Activated CD8-positive, alpha-beta T cell treated with anti-CD3 and anti-CD28 coated beads, Interleukin-2, amount 10 ng/mL, durations not matched to agents 7 days and 5 days (primary cell): ENCODE measurements at regions not wholly inside any gene's neighbourhood (a gene's known extent, or its start where the extent isn't known, plus 50 kb on each side); places are given as distances from the start of the nearest gene placed in this dataset.

Experiments used
- ATAC-seq: fragments of 150-1000 bp; cut with Tn5 transposase; one replicate; pipeline ENCODE4 v1.10.0; 2021; ENCODE audit warnings: moderate library complexity
- CTCF ChIA-PET: fragments of 350-600 bp; sonication (Branson Sonifier 250); formaldehyde crosslinking; loops from one replicate; lab custom pipeline; 2021; ENCODE audit warnings: antibody characterized with exemption; lab: Charles Lee
- POLR2A ChIA-PET: fragments of 350-600 bp; sonication (Branson Sonifier 250); formaldehyde crosslinking; loops from one replicate; lab custom pipeline; 2021; ENCODE audit warnings: antibody characterized with exemption; lab: Charles Lee
- DNase-seq: peaks from one replicate; pipeline ENCODE4 v3.0.0-alpha.2; 2020
- H3K27ac Mint-ChIP-seq: one replicate; pipeline ENCODE4 v1.8.0; 2021; ENCODE audit warnings: mild to moderate bottlenecking, mixed read lengths
- H3K27me3 Mint-ChIP-seq: one replicate; pipeline ENCODE4 v1.8.0; 2021; ENCODE audit warnings: low read depth, mixed read lengths
- H3K36me3 Mint-ChIP-seq: one replicate; pipeline ENCODE4 v1.8.0; 2021; ENCODE audit warnings: low read depth, mixed read lengths
- H3K4me1 Mint-ChIP-seq: one replicate; pipeline ENCODE4 v1.8.0; 2021; ENCODE audit warnings: low read depth, mixed read lengths
- H3K4me3 Mint-ChIP-seq: one replicate; pipeline ENCODE4 v1.8.0; 2021; ENCODE audit warnings: mild to moderate bottlenecking, mixed read lengths
- H3K9me3 Mint-ChIP-seq: one replicate; pipeline ENCODE4 v1.8.0; 2022; ENCODE audit warnings: mixed read lengths; ENCODE audit not compliant: insufficient read depth

DNA sequence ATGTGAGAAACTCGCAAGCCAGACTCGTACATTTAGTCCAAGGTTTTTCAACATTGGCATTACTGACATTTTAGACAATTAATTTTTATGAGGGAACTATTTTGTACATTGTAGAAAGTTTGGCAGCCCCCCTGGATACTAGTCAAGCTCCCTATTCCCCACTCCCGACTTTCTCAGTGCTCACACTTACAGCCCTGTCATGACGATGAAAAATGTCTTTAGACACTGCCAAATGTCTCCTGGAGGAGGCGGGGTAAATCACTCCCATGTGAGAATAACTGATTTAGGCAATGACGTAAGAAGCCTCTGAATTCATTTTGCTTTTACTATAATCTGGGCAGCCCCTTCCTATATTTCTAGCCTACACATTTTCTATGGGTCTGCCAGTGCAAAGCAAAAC, 535.8 kb upstream of the KLHL1 start:
- Mint-ChIP-seq H3K27me3 (no peaks in the 10 kb centered on the region), H3K9me3 (peaks cover 5% of the 10 kb centered on the region)
- no peak for ATAC-seq

DNA sequence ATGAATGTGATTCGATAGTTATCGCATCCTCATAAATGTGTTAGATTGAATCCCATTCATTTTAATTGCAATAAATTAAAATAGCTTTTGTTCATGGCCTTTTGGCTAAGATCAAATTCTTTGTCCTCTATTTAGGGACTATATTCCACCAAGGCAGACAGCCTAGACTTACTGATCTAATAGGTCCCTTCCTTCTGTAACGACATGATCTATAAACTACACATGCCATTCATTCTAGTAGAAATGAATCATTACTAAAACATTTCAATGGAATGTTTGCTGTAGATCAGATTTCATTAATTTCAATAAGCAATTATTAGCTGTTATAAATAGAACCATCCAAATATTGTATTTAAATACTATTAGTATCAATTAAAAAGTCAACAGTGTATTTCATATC, 526.6 kb upstream of the KLHL1 start:
- Mint-ChIP-seq H3K4me1 (no peaks in the 10 kb centered on the region), H3K36me3 (no peaks in the 10 kb centered on the region), H3K27ac (no peak overlapping the region), H3K4me3 (no peak overlapping the region), H3K9me3 (peaks cover 5% of the 10 kb centered on the region), H3K27me3 (no peaks in the 10 kb centered on the region)
- ATAC-seq (no peak), DNase-seq (no peak)
- POLR2A ChIA-PET: no interaction called here
- CTCF ChIA-PET: no interaction called here

More for the DNA sequence above, 535.8 kb upstream of the KLHL1 start:
- H3K4me3 Mint-ChIP-seq: no peak overlapping the region
- ChIA-PET POLR2A (no interaction called here), CTCF (no interaction called here)
- H3K4me1 Mint-ChIP-seq: no peaks in the 10 kb centered on the region
- H3K27ac Mint-ChIP-seq: no peak overlapping the region
- DNase-seq: no peak
- H3K36me3 Mint-ChIP-seq: no peaks in the 10 kb centered on the region

DNA sequence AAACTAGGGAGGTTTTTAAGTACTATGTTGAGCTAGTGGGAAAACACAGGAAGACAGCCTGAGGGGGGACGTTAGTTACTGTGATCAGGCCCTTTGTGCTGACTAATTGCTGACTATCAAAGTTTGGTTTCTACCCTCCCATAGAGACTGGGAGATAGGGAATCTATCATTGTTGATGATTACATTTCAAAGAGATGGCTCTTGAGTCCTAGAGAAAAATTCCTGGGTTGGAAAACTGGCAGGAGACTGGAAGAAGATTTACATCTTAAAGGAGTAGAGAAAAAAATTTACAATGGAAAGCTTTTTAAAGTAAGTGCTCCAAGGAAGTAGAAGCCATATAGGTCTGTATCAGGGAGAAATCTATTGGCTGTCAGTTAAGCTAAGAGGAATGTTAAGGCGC, 522.0 kb upstream of the KLHL1 start:
- no peak overlapping the region for H3K4me3 Mint-ChIP-seq

DNA sequence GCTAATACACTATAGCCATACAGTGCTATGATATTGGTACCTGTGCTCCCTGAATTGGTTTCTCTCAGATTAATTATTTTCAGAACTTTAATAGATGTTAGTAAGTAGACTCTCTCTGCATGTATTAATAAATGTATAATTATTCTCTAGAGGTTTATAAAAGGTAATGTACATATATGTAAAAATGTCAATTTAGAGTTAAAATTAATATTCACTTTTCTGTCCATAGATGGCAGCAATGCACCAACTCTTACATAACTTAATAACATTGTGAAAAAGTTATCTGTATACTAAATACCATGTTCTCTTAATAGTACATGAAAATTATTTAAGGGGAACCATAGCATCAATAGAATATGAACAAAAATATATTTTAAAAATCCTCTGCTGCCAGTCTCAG, 515.0 kb upstream of the KLHL1 start:
- DNase-seq: no peak
- Mint-ChIP-seq H3K9me3 (no peaks in the 10 kb centered on the region), H3K36me3 (no peaks in the 10 kb centered on the region), H3K4me3 (no peak overlapping the region), H3K27ac (no peak overlapping the region), H3K4me1 (no peaks in the 10 kb centered on the region), H3K27me3 (no peaks in the 10 kb centered on the region)
- POLR2A ChIA-PET: no interaction called here
- CTCF ChIA-PET: no interaction called here
- ATAC-seq: no peak

More for the DNA sequence above, 522.0 kb upstream of the KLHL1 start:
- no peak overlapping the region for H3K27ac Mint-ChIP-seq
- DNase-seq (no peak), ATAC-seq (no peak)
- ChIA-PET CTCF (no interaction called here), POLR2A (no interaction called here)
- no peaks in the 10 kb centered on the region for H3K4me1 Mint-ChIP-seq
- no peaks in the 10 kb centered on the region for H3K27me3 Mint-ChIP-seq
- H3K36me3 Mint-ChIP-seq: no peaks in the 10 kb centered on the region
- no peaks in the 10 kb centered on the region for H3K9me3 Mint-ChIP-seq

DNA sequence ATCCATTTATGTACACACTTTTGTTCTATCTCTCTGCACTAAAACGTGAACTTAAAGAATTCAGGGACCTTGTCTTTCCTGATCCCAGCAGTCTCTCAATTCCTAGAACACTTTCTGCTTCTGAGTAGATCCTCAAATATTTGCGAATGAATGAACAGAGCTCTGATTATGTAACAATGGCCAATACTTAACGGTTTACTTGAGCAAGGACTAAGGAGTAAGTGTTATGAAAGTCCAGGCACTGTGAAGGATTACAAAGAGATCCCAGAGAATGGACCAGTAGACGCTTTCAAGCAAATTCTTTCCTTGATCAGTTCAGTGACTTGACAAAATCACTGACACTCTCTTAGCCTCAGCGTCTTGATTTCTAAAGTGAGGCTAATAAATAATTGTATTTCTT, 514.5 kb upstream of the KLHL1 start:
- CTCF ChIA-PET: no interaction called here
- POLR2A ChIA-PET: no interaction called here
- no peak overlapping the region for H3K27ac Mint-ChIP-seq

DNA sequence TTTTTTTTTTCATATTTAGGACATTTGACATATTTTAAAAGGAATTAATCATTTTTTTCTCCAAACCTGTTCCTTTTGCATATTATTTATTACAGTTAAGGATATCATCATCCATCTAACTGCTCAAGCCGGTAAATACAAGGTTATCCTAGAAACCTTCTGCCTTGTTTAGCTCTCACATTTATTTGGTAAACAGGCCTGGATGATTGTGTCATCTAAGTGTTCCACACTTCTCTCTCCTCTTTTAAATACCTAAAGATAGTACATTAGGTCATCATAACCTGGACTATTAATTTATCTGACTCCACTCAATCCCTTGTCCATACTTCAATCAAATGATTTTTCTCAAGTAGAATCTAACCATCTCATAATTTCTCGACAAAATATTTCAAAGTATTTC, 511.7 kb upstream of the KLHL1 start:
- ATAC-seq (no peak), DNase-seq (no peak)
- Mint-ChIP-seq H3K9me3 (no peaks in the 10 kb centered on the region), H3K4me1 (no peaks in the 10 kb centered on the region), H3K27me3 (no peaks in the 10 kb centered on the region), H3K36me3 (no peaks in the 10 kb centered on the region), H3K27ac (no peak overlapping the region), H3K4me3 (no peak overlapping the region)
- ChIA-PET POLR2A (no interaction called here), CTCF (no interaction called here)

More for the DNA sequence above, 514.5 kb upstream of the KLHL1 start:
- no peaks in the 10 kb centered on the region for H3K36me3 Mint-ChIP-seq
- no peak overlapping the region for H3K4me3 Mint-ChIP-seq
- no peaks in the 10 kb centered on the region for H3K27me3 Mint-ChIP-seq
- no peaks in the 10 kb centered on the region for H3K9me3 Mint-ChIP-seq
- no peaks in the 10 kb centered on the region for H3K4me1 Mint-ChIP-seq
- ATAC-seq: no peak
- DNase-seq: no peak

DNA sequence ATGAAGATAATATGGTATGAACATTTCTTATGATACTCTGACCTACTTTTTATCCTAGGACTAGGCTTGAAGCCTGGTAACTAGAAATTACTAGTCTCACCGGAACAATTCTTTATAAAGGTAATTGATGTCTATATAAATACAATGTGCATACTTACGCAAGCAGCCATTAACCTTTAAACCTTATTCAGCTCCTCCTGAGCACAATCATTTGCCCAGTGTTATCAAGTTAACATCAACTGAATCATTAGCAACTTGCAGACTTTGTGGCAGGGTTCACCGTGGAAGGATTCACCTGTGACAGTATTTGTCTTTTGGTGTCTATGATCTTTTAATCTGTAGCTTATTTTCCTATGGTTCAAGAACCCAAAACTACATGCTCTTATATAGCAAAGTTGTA, 508.6 kb upstream of the KLHL1 start:
- ChIA-PET CTCF (no interaction called here), POLR2A (no interaction called here)
- ATAC-seq (no peak), DNase-seq (no peak)
- no peaks in the 10 kb centered on the region for H3K4me1 Mint-ChIP-seq
- H3K27ac Mint-ChIP-seq: no peak overlapping the region
- no peaks in the 10 kb centered on the region for H3K27me3 Mint-ChIP-seq
- H3K9me3 Mint-ChIP-seq: no peaks in the 10 kb centered on the region
- no peak overlapping the region for H3K4me3 Mint-ChIP-seq
- H3K36me3 Mint-ChIP-seq: no peaks in the 10 kb centered on the region

DNA sequence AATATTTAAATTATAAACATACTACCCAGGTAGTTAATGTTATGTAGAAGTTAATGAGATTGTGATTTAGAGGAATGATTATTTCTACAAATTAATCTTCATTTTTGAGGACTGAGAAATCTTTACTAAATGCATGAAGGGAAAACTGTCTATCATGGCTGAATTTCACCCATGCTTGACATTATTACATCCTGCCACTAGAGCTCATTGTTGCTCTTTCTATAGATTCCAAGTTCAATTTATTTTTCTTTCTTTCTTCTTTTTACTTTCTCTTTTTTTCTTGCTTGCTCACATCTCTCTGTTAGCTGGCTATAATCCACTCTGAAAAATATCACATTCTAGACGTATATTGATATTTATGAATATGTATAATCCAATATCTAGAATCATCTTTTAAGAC, 505.0 kb upstream of the KLHL1 start:
- ChIA-PET CTCF (no interaction called here), POLR2A (no interaction called here)
- Mint-ChIP-seq H3K4me3 (no peak overlapping the region), H3K9me3 (no peaks in the 10 kb centered on the region), H3K4me1 (no peaks in the 10 kb centered on the region), H3K27ac (no peak overlapping the region), H3K36me3 (no peaks in the 10 kb centered on the region), H3K27me3 (no peaks in the 10 kb centered on the region)
- no peak for DNase-seq
- no peak for ATAC-seq

DNA sequence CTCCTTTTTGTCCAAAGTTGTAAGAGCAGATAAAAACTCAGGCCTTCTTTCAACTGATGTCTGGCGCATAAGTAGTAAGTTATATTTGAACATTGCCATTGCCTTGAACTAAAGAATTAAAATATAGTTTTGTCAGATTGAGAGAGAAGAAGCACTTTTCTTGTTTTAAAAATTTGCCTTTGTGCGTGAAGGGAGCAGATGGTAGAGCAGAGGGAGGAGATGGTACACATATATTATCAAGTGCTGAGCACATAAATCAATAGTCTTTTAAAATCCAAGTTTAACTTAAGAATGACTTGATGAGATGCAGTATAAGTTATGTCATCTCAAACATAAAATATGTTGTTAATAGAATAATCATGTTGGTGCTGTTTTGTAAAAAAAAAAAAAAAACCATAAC, 504.6 kb upstream of the KLHL1 start:
- H3K4me1 Mint-ChIP-seq: no peaks in the 10 kb centered on the region
- H3K27me3 Mint-ChIP-seq: no peaks in the 10 kb centered on the region
- H3K9me3 Mint-ChIP-seq: no peaks in the 10 kb centered on the region
- ChIA-PET POLR2A (no interaction called here), CTCF (no interaction called here)
- no peak overlapping the region for H3K4me3 Mint-ChIP-seq
- no peak for ATAC-seq
- H3K36me3 Mint-ChIP-seq: no peaks in the 10 kb centered on the region
- H3K27ac Mint-ChIP-seq: no peak overlapping the region
- DNase-seq: no peak

DNA sequence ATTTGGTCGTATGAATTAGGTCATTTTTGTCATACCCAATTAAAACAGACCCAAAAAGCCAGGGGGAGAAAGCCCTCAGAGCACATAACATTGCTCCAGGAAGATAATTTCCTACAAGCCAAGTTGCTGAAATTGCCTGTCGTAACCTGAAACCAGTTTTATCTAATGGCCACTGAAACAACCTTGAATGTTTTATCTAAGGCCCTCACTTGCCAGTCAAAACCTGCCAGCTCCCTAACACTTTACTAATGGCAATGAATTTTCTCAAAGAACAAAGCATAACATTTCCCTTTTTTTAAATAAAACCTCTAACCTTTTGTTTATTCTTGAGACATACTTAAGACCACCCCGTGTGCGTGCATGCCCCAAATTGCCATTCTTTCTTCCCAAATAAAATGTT, 496.2 kb upstream of the KLHL1 start:
- Mint-ChIP-seq H3K4me1 (no peaks in the 10 kb centered on the region), H3K4me3 (no peak overlapping the region)
- POLR2A ChIA-PET: no interaction called here

DNA sequence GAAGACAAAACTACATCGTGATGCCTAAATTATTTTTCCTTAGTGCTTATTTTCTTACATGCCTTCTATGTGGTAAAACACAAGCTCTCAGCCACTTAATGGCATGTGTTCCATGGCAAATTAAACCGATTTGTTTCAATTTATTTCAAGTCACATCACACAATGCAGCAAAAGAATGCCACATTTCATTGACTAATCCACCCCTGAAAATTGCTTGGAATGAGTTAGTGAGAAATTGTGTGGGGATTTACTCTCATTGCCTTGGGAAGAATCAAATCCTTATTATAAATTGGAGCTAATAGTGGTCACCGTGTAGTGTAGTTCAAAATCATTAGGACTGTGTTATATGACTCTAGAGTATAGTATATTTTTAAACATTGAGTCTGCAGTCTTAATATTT, 485.5 kb upstream of the KLHL1 start:
- Mint-ChIP-seq H3K27me3 (no peaks in the 10 kb centered on the region), H3K36me3 (no peaks in the 10 kb centered on the region), H3K27ac (no peak overlapping the region), H3K9me3 (peaks cover 4% of the 10 kb centered on the region), H3K4me3 (no peak overlapping the region), H3K4me1 (no peaks in the 10 kb centered on the region)
- DNase-seq: no peak
- ATAC-seq: no peak
- POLR2A ChIA-PET: no interaction called here
- CTCF ChIA-PET: no interaction called here

More for the DNA sequence above, 496.2 kb upstream of the KLHL1 start:
- no peaks in the 10 kb centered on the region for H3K27me3 Mint-ChIP-seq
- no peak for ATAC-seq
- H3K9me3 Mint-ChIP-seq: peaks cover 4% of the 10 kb centered on the region
- no peak overlapping the region for H3K27ac Mint-ChIP-seq
- CTCF ChIA-PET: no interaction called here
- no peaks in the 10 kb centered on the region for H3K36me3 Mint-ChIP-seq
- no peak for DNase-seq

DNA sequence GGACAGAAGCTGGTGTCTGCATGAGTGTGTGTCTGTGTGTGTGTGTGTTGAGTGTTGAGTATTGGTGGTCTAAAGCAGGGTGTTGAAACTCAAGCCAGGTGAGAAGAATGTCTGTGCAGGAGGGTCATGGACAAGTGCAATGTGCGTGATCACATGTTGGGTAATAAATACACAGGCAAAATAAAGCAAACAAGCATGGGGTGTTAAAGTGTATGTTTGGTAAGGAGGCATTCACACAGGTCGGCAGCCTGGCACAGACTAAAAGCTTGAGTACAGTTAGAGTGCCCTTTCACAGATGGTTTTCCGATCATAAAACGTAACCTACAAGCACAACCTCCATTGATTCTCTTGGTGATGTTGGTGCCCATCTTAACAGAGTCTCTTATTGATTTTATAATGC, 476.9 kb upstream of the KLHL1 start:
- no peak overlapping the region for H3K4me3 Mint-ChIP-seq
- POLR2A ChIA-PET: no interaction called here
- CTCF ChIA-PET: no interaction called here
- ATAC-seq (no peak), DNase-seq (no peak)
- no peak overlapping the region for H3K27ac Mint-ChIP-seq
- H3K27me3 Mint-ChIP-seq: no peaks in the 10 kb centered on the region
- H3K9me3 Mint-ChIP-seq: no peaks in the 10 kb centered on the region
- no peaks in the 10 kb centered on the region for H3K4me1 Mint-ChIP-seq
- no peaks in the 10 kb centered on the region for H3K36me3 Mint-ChIP-seq

DNA sequence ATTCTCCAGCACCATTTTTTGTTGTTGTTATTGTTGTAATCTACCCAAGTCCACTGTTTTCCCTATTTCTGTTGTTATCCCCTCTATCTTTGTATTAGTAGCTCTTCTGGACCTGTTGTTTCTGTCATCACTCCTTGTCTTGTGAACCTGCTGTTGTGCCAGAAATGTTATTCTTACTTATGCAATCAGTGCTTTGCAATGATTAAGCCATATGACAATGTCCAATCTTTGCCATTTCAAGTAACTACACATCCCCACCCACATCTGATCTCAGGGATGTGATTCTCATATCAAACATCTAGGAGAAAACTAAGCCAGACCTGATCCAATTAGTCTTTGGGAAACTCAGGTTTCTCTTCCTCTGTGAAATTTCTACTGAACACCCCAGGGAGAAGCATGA, 472.6 kb upstream of the KLHL1 start:
- ATAC-seq (no peak), DNase-seq (no peak)
- Mint-ChIP-seq H3K27ac (no peak overlapping the region), H3K27me3 (no peaks in the 10 kb centered on the region), H3K36me3 (no peaks in the 10 kb centered on the region), H3K9me3 (no peaks in the 10 kb centered on the region), H3K4me1 (no peaks in the 10 kb centered on the region), H3K4me3 (no peak overlapping the region)
- POLR2A ChIA-PET: no interaction called here
- CTCF ChIA-PET: no interaction called here
